Mammary epithelial cell (primary cell): ENCODE measurements at regions not wholly inside any gene's neighbourhood (a gene's known extent, or its start where the extent isn't known, plus 50 kb on each side); places are given as distances from the start of the nearest gene placed in this dataset.

Experiments used
- CTCF ChIP-seq, 2 donors: IDR thresholded peaks in 1 of 2; conservative IDR thresholded peaks in 1 of 2; 2 replicates each; pipeline ENCODE4 v1.5.1; 2011 to 2012; ENCODE audit warnings: inconsistent platforms in 2 of 2, low read length in 2 of 2, mild to moderate bottlenecking in 2 of 2, control low read depth in 1 of 2, low read depth in 1 of 2; ENCODE audit not compliant: insufficient read depth in 1 of 2; ENCODE audit errors: extremely low read depth in 1 of 2
- EZH2 ChIP-seq: IDR thresholded peaks from 2 replicates; pipeline ENCODE4 v1.6.1; 2012; ENCODE audit warnings: low read length, inconsistent platforms, borderline replicate concordance

DNA sequence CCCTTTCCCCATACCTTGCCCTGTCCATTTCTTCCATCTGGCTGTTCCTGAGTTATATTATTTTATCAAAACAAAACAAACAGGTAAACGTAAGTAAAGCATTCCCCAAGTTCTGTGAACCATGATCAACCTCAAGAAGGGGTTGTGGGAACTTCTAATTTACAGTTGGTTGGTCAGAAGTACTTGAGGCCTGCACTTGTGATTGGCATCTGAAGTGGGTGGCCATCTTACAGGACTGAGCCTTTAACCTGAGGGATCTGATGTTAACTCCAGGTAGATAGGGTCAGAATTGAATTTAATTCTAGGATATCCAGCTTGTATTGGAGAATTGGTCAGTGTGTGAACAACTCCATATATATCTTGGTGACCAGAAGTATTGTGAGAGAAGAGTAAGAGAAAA, 77.0 kb downstream of the DIO2 start:
- no peak for TF ChIP-seq CTCF (conservative IDR thresholded peaks at IDR 0.05 in 1 of 2, IDR thresholded peaks at IDR 0.05 in 1 of 2; ENCODE audit: extremely low read depth in 1 of 2, insufficient read depth in 1 of 2, low read depth in 1 of 2, low read length in 2 of 2)
- TF ChIP-seq EZH2 = no peak
